GM19395 (cell line): ENCODE measurements at regions not wholly inside any gene's neighbourhood (a gene's known extent, or its start where the extent isn't known, plus 50 kb on each side); places are given as distances from the start of the nearest gene placed in this dataset.
"Not testable (repeated sequence)": the region's sequence is repeated elsewhere in the genome, so short reads cannot be mapped to it uniquely, and the experiment has no call there.

Experiments used
- ATAC-seq: cut with Tn5 transposase; IDR thresholded peaks from one replicate; pipeline ENCODE4 v1.9.1; 2021; ENCODE audit warnings: mild to moderate bottlenecking, moderate library complexity; ENCODE audit not compliant: unreplicated experiment

- ATAC-seq, result no peak
Measured at GRCh38 chrX:50967736-50968135, 57.2 kb downstream of the BMP15 start.

- ATAC-seq, result not testable (repeated sequence)
Measured at GRCh38 chrX:50968871-50969635, 58.5 kb downstream of the BMP15 start.

- ATAC-seq, result peak; percentile 80
Measured at GRCh38 chrX:50971395-50971794, 60.9 kb downstream of the BMP15 start.

- no peak for ATAC-seq
Measured at GRCh38 chrX:50973199-50973598, 62.7 kb downstream of the BMP15 start.

GRCh38 chrX:50978920-50979682, 68.6 kb downstream of the BMP15 start:
- no peak for ATAC-seq

- no peak for ATAC-seq
Measured at GRCh38 chrX:50980251-50980650, 69.7 kb downstream of the BMP15 start.

- no peak for ATAC-seq
Measured at GRCh38 chrX:50988649-50989048, 78.1 kb downstream of the BMP15 start.

GRCh38 chrX:50996930-50997329, 86.4 kb downstream of the BMP15 start:
- no peak for ATAC-seq

- ATAC-seq, result not testable (repeated sequence)
Measured at GRCh38 chrX:51000384-51000783, 89.8 kb downstream of the BMP15 start.

- ATAC-seq, result not testable (repeated sequence)
Measured at GRCh38 chrX:51001733-51002632, 91.4 kb downstream of the BMP15 start.

GRCh38 chrX:51006064-51006463, 95.5 kb downstream of the BMP15 start:
- no peak for ATAC-seq

GRCh38 chrX:51024106-51024696, 113.7 kb downstream of the BMP15 start:
- ATAC-seq, result peak; percentile 95

GRCh38 chrX:51026862-51027261, 116.3 kb downstream of the BMP15 start:
- ATAC-seq, result peak; percentile 50

GRCh38 chrX:51035746-51036145, 125.2 kb downstream of the BMP15 start:
- ATAC-seq, result no peak

- ATAC-seq, result no peak
Measured at GRCh38 chrX:51047950-51048349, 137.4 kb downstream of the BMP15 start.

- ATAC-seq, result no peak
Measured at GRCh38 chrX:51053741-51054140, 143.2 kb downstream of the BMP15 start.

- ATAC-seq, result no peak
Measured at GRCh38 chrX:51098046-51098445, 187.5 kb downstream of the BMP15 start.

- ATAC-seq, result not testable (repeated sequence)
Measured at GRCh38 chrX:51119058-51119926, 208.8 kb downstream of the BMP15 start.

GRCh38 chrX:51125743-51126142, 206.9 kb upstream of the NUDT10 start:
- ATAC-seq, result not testable (repeated sequence)
